Cardiac fibroblast (primary cell): ENCODE measurements at regions not wholly inside any gene's neighbourhood (a gene's known extent, or its start where the extent isn't known, plus 50 kb on each side); places are given as distances from the start of the nearest gene placed in this dataset.

ENCODE experiments used
- DNase-seq, 2 donors: peaks; one replicate each; pipeline versions ENCODE4 v3.0.0 to v3.0.0-alpha.2; 2010; ENCODE audit warnings: low read depth in 2 of 2
- H3K4me3 ChIP-seq, 2 donors: replicated peaks in 1 of 2; 1 replicate in 1 of 2; 2 replicates in 1 of 2; pipeline ENCODE4 v1.5.1; 2011; ENCODE audit warnings: low read depth in 2 of 2, low read length in 2 of 2, mild to moderate bottlenecking in 2 of 2, moderate library complexity in 1 of 2
- CTCF ChIP-seq: IDR thresholded peaks from one replicate; pipeline ENCODE4 v1.5.1; 2011; ENCODE audit warnings: low read depth, mild to moderate bottlenecking, low read length, inconsistent platforms

- TF ChIP-seq CTCF = no peak
- H3K4me3 ChIP-seq = no peak overlapping the region
These were observed 367.8 kb downstream of the LMO4 start for GRCh38 chr1:87696483-87696882.

GRCh38 chr1:87702455-87702854, 373.8 kb downstream of the LMO4 start:
- no peak overlapping the region for H3K4me3 ChIP-seq
- no peak for DNase-seq
- TF ChIP-seq CTCF = no peak

More at GRCh38 chr1:87696483-87696882, 367.8 kb downstream of the LMO4 start:
- no peak for DNase-seq

DNA sequence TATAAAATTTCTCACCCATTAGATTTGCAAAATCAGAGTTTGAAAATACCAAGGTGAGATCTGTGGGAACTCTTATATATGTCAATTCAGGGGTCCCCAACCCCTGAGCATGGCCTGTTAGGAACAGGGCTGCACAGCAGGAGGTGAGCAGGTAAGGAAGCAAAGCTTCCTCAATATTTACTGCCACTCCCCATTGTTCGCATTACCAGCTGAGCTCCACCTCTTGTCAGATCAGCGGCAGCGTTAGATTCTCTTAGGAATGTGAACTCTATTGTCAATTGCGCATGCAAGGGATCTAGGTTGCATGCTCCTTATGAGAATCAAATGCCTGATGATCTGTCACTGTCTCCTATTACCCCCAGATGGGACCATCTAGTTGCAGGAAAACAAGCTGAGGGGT, 376.6 kb downstream of the LMO4 start:
- TF ChIP-seq CTCF = no peak
- H3K4me3 ChIP-seq = no peak overlapping the region
- no peak for DNase-seq

- no peak overlapping the region for H3K4me3 ChIP-seq
- peak; percentile 26 to 29 for DNase-seq
- no peak for TF ChIP-seq CTCF
These were observed 377.5 kb downstream of the LMO4 start for GRCh38 chr1:87706203-87706602.

DNA sequence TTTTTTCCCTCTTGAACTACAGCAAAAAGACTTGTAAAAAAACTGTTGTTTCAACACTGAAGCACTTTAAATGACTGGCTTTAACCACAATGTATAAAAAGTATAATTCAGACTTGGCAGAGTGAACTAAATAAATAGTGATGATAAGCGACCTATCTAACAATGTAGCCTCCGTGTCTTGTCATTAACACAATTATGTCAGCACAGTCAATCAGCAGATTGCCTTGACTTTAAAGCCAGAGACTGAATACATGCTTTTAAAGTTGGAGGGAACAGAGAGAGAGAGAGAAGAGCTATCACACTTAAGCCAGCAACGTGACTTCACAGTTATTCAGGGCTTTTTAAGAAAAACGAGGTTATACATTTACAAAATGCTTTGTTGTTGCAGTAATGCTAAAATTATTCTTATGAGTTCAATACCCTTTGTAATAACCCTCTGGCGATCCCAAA, 378.1 kb downstream of the LMO4 start:
- TF ChIP-seq CTCF = no peak
- peak in 1 of 2 donors; percentile 15 for DNase-seq
- no peak overlapping the region for H3K4me3 ChIP-seq

DNA sequence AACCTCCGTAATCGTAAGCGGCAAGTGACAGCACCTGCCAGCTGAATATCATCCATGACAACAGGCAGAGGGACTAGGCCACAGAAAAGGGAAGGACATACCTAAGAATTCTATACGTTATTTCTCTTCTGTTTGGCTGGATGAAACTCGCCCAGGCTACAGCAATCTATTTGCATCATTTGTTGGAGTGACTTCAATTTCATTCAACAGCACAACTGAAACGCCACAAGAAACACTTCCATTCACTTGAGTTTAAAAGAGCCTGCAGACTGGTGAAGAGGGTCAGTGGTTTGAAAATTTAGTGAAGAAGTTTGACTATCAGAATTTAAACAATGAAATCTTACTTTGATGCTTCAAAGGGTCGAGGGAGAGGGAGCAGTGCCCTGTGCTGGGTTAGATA, 378.7 kb downstream of the LMO4 start:
- no peak for TF ChIP-seq CTCF
- no peak overlapping the region for H3K4me3 ChIP-seq

More for the DNA sequence above, 378.7 kb downstream of the LMO4 start:
- DNase-seq = no peak
